ENCODE measurements at regions not wholly inside any gene's neighbourhood (a gene's known extent, or its start where the extent isn't known, plus 50 kb on each side); places are given as distances from the start of the nearest gene placed in this dataset.

- no peak for TF ChIP-seq CTCF (IDR thresholded peaks at IDR 0.05; ENCODE audit: poor library complexity)
- no peak for TF ChIP-seq EZH2 (IDR thresholded peaks at IDR 0.05; ENCODE audit: borderline replicate concordance)
Measured at GRCh38 chrX:107549504-107549903, 78.8 kb upstream of the PRPS1 start.

All from hepatocyte (in vitro differentiated cells).